Neutrophil (primary cell): ENCODE measurements at regions not wholly inside any gene's neighbourhood (a gene's known extent, or its start where the extent isn't known, plus 50 kb on each side); places are given as distances from the start of the nearest gene placed in this dataset.

ENCODE experiments used
- H3K27ac ChIP-seq: fragments of 200-600 bp; sonication (generic); 2 replicates; pipeline ENCODE4 v1.5.1; 2016; ENCODE audit warnings: mild to moderate bottlenecking, moderate library complexity
- H3K27me3 ChIP-seq: fragments of 200-600 bp; sonication (generic); 2 replicates; pipeline ENCODE4 v1.6.0; 2016; ENCODE audit warnings: mild to moderate bottlenecking
- H3K36me3 ChIP-seq: fragments of 200-600 bp; sonication (generic); 2 replicates; pipeline ENCODE4 v1.5.1; 2017
- H3K4me1 ChIP-seq, 2 experiments: fragments of 200-600 bp in 1 of 2; sonication (generic) in 1 of 2; 1 replicate in 1 of 2; 2 replicates in 1 of 2; pipeline versions ENCODE4 v1.5.1 to v1.6.1; 2013 to 2016; ENCODE audit warnings: low read depth in 1 of 2, low read length in 1 of 2, mild to moderate bottlenecking in 1 of 2, moderate library complexity in 1 of 2; ENCODE audit not compliant: control insufficient read depth in 1 of 2, insufficient read depth in 1 of 2
- H3K4me3 ChIP-seq, 2 experiments: fragments of 200-600 bp in 1 of 2; sonication (generic) in 1 of 2; 1 replicate in 1 of 2; 2 replicates in 1 of 2; pipeline ENCODE4 v1.5.1; 2013 to 2016; ENCODE audit warnings: low read depth in 1 of 2, low read length in 1 of 2, mild to moderate bottlenecking in 1 of 2, moderate library complexity in 1 of 2
- H3K9me3 ChIP-seq: fragments of 200-600 bp; sonication (generic); 2 replicates; pipeline ENCODE4 v1.5.1; 2016
- TF ChIP-seq, protein P1 (sequence below): fragments of 200-600 bp; sonication (generic); IDR thresholded peaks from 2 replicates; pipeline ENCODE4 v1.5.1; 2016; ENCODE audit warnings: antibody characterized with exemption

DNA sequence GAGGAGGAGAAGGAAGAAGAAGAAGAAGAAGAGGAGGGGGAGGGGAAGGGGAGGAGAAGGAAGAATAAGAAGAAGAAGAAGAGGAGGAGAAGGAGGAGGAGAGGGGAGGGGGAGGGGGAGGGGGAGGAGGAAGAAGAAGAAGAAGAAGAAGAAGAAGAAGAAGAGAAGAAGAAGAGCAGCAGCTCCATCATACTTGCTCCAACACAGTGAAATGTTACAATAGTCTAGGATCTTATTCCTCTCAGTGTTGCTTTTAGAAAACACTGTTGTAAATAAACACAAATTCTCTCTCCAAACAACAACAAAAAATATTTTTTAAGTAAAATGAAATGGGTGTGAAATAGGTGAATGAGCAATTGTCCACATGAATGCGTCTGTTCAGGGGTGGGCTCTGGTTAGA lies 126.6 kb upstream of the KCNJ16 start:
- no peak overlapping the region for H3K27ac ChIP-seq
- H3K27me3 ChIP-seq: no peaks in the 10 kb centered on the region
- no peaks in the 10 kb centered on the region for H3K4me1 ChIP-seq
- H3K36me3 ChIP-seq: no peaks in the 10 kb centered on the region
- TF ChIP-seq, protein P1, sequence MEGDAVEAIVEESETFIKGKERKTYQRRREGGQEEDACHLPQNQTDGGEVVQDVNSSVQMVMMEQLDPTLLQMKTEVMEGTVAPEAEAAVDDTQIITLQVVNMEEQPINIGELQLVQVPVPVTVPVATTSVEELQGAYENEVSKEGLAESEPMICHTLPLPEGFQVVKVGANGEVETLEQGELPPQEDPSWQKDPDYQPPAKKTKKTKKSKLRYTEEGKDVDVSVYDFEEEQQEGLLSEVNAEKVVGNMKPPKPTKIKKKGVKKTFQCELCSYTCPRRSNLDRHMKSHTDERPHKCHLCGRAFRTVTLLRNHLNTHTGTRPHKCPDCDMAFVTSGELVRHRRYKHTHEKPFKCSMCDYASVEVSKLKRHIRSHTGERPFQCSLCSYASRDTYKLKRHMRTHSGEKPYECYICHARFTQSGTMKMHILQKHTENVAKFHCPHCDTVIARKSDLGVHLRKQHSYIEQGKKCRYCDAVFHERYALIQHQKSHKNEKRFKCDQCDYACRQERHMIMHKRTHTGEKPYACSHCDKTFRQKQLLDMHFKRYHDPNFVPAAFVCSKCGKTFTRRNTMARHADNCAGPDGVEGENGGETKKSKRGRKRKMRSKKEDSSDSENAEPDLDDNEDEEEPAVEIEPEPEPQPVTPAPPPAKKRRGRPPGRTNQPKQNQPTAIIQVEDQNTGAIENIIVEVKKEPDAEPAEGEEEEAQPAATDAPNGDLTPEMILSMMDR: no peak
- H3K4me3 ChIP-seq: no peak overlapping the region
- no peaks in the 10 kb centered on the region for H3K9me3 ChIP-seq

DNA sequence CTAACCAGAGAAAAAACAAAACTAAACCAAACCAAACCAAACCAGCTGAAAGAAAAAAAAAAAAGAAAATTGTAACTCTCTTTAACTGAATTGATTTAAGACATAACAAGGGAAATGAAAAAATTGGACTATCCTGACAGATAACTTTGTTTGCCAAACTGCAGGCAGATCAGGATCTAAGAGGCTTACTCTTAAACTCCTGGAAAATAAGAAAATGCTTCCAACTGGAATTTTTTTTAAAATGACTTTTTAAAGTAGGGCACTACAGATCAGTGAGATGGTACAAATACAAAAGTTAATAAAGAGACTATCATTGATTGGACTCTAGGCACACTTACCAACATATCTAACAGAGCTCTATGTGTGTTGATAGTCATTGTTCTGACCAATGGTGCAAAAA lies 125.5 kb upstream of the KCNJ16 start:
- Histone ChIP-seq H3K27me3 (no peaks in the 10 kb centered on the region), H3K4me3 (no peak overlapping the region), H3K9me3 (no peaks in the 10 kb centered on the region), H3K36me3 (no peaks in the 10 kb centered on the region), H3K27ac (no peak overlapping the region), H3K4me1 (no peaks in the 10 kb centered on the region)
- TF ChIP-seq, protein P1: no peak

DNA sequence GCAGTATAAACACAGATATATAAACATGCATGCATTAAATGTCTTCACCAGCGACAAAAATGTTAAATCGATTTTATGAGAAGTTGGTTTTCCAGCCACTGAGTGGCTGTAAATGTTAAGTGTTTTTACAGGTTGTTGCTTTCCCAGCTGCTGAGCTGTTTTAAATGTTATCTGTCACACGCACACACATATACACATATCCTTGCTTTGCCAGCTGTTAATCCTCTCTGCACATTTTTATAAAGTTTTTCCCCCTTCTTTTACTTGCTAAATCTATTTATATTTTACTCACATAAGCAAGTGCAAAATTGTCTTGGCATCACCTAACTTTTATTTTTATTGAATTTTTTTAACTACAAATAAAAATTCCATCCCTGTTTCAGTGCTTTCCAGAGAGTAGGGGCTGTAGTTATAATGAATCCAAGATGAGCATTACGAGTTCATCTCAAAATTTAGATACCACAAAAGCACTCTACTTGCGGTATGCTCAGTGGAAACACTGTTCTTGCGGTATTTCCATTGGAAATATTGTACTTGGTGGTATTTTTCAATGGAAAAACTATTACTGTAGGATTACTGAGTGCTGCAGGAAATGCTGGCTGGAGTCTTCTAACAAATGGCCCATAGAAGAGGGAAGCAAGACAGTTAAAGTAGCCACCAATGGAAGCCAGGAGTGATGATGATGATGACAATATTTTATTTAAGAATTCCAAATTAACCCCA lies 124.9 kb upstream of the KCNJ16 start:
- Histone ChIP-seq H3K4me1 (no peaks in the 10 kb centered on the region), H3K27me3 (no peaks in the 10 kb centered on the region), H3K36me3 (no peaks in the 10 kb centered on the region), H3K27ac (no peak overlapping the region), H3K4me3 (no peak overlapping the region), H3K9me3 (no peaks in the 10 kb centered on the region)
- TF ChIP-seq, protein P1: no peak

DNA sequence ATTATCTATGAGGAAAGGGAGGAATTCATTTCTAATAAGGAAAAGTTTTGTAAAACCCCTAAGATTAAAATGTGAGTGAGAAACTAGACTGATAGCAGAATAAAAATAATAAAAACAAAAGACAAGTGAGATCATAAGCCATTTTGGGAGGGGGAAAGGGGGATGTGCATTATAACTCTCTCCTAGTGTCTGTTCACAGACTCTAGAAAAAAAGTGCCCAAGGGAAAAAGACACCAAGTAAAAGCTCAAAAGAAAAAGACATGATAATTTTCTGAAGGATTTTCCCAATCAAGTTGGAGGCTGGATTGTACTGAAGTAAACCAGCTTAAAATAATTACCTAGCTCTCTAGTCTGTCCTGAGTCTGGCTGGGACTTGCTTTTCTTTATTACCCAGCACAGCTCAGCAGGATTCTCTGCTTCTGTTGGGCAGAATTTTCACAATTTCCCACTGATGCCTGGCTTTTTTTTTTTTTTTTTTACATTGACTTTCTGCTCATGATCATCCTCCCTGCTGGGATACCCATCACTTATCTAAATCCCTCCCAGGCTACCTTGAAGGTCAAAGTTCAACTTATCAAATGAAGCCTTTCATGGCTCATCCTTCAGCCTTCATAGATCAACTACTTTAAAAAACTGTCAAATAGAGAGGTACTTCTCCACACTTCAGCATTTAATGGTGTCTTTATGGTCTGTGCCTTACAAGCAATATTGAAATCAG lies 124.2 kb upstream of the KCNJ16 start:
- TF ChIP-seq, protein P1: no peak

DNA sequence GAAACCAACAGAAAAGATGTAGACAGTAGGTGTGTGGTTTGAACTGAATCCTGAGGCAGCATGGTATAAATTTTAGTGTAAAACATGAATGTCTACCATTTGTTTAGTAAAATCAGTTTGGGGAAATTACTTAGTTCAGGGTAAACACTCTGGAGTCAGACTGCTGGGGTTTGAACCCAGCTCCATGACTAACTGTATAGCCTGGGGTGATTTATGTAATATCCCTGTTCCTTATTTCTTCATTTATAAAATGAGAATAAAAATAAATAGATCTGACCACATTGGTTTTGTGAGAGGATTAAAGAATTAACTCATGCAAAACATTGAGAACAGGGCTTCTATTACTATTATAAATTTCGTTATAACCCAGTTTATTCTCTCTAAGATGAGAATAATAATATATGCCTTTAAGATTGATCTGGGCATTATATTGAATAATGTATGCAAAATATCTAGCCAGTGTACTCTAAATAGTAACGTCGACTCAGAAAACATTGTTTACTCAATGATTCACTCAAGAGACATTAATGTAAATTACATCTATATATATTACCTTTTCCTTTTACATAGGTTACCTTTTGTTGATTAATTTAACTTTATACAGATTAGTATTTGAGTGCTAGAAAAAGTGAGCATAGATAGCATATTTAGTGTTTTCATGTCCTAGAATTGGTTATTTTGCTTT lies 120.6 kb upstream of the KCNJ16 start:
- no peaks in the 10 kb centered on the region for H3K4me1 ChIP-seq
- H3K27me3 ChIP-seq: no peaks in the 10 kb centered on the region
- H3K4me3 ChIP-seq: no peak overlapping the region
- H3K36me3 ChIP-seq: no peaks in the 10 kb centered on the region
- H3K27ac ChIP-seq: no peak overlapping the region
- no peaks in the 10 kb centered on the region for H3K9me3 ChIP-seq
- TF ChIP-seq, protein P1: no peak

More for the DNA sequence above, 124.2 kb upstream of the KCNJ16 start:
- Histone ChIP-seq H3K27me3 (no peaks in the 10 kb centered on the region), H3K4me3 (no peak overlapping the region), H3K9me3 (no peaks in the 10 kb centered on the region), H3K27ac (no peak overlapping the region), H3K36me3 (no peaks in the 10 kb centered on the region), H3K4me1 (no peaks in the 10 kb centered on the region)
